ENCODE measurements at regions not wholly inside any gene's neighbourhood (a gene's known extent, or its start where the extent isn't known, plus 50 kb on each side); places are given as distances from the start of the nearest gene placed in this dataset.

GRCh38 chr15:91776104-91776503, 77.4 kb upstream of the SLCO3A1 start:
- TF ChIP-seq CTCF (IDR thresholded peaks at IDR 0.05) = no peak
- no peak for TF ChIP-seq POLR2A (IDR thresholded peaks at IDR 0.05)
